Tongue (tissue), 1 donor: ENCODE measurements at regions not wholly inside any gene's neighbourhood (a gene's known extent, or its start where the extent isn't known, plus 50 kb on each side); places are given as distances from the start of the nearest gene placed in this dataset.
"Not testable (repeated sequence)": the region's sequence is repeated elsewhere in the genome, so short reads cannot be mapped to it uniquely, and the experiment has no call there.

Source experiments
- DNase-seq: peaks from one replicate; pipeline ENCODE4 v3.0.0-alpha.2; 2015

DNA sequence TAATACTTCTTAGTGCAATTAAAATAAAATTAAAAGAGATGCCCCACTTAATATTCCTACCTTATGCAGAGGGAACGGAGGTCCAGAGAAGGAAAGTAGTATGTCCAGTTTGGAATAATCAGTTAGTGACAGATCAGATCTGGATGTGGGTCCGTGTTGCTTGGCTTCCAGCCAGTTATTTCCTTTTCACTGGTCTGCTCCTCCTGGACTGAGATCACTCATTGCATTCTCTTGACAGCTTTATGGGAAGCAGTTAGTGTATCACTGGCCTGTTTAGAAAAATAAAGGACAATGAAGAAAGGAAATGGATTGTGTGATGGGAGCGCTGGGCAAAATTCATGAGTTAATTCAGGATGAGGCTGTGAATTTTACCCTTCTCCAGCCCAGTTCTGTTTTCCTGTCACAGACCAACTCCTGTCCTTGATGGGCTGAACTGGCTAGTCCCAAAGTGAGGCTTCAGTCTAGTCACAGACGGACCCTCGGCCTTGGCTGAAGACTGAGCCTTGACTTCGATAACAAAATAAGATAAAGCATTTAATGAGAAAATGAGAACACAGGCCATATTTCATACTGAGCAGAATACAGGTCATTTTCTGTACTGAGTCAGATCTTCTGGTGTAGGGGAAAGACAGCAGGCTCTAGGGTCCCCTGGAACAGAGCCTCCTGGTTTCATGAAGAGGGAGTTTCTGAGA is 85.2 kb upstream of the TRABD2B start:
- no peak for DNase-seq

DNA sequence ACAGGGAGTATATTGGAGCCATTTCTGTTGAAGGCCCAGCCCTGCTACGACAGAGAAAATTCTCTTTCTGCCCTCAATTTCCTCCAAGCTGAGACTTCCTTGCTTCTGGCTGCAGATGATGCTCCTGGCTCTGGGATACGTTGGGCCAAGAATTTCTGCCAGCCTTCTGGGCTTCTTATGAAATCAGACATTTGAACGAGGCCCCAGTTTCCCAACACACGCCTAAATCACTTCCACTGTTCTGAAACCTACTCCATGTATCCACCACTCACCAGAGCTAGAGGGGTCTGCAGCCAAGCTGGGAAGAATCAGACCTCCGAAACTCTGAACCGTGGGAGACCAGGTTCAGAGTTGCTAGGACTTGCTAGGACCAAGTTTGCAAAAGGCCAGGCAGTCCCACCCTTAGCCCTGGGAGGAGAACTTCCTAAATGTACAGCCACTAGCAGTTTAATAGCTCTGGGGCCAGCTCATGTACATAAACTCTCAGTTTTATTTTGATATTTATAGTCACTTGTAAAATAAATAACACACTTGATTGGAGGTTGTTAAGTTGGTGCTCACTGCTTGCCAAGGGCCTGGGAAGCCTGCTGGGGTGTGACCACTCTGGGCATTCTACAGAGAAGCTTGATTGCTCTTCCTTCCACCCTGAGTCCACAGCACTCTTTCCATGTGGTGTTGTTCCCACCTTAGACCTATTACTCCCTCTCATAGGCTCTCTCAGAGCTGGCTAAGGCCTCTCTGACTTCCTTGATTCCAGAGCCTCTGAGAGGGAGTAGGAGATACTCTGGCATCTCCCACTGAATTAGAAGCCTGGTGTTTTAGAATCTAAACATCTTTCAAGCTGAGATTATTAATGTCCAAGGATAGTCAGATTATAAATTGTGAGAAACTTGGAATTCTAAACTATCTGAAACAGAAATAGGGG is 83.4 kb upstream of the TRABD2B start:
- DNase-seq: no peak

DNA sequence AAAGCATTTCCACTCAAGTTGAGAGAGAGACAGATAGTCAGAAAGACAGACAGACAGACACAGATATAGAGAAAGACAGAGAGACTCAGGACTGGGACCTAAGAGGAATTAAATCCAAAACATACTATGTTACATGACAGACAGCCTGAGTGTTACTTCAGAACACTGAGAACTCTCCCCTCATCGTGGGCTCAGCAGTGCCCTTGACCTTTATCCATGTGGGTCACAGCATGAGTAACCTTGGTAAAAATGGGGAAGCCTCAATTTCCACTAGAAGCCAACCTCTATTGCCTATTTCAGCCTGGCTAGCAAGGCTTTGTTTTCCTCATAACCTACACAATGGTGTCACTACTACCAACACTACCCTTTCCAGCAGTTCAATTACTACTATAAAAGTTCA is 81.9 kb upstream of the TRABD2B start:
- no peak for DNase-seq

DNA sequence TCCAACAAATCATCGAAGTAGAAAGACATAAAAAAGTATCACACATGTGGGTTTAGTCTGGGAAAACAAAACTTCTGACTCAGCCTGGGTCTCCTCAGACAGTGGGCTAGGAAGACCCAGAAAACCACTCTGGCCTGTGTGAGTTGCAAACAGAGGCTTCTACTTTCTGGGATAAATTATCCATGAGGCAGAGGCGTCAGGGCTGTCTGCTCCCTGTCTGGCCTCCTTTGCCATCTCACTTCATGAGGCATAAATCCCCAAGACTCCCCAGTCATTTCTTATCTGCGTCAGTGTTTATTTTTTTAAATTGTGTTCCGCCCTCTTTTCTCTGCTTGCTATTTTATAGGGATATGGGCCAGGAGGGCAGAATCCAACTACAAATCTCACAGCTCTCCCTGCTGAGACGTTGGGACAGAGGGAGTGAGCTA is 80.6 kb upstream of the TRABD2B start:
- DNase-seq: no peak

DNA sequence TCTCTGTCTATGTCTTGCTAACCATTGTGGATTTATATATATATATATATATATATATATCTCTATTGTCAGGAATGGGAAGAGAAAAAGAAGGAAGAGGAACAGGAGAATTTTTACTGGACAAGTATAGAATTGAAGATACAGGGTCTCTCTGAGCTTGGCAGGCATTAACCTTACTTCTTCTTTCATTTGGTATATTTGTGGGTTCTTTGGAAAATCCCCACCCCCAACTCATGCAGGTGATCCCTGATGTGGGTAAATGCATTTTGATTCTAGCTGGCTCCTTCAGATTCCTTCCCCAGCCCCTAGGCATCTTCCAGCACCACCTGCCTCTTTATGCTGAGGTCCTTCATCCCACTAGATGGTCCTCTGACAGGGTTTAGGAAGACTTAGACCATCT is 78.8 kb upstream of the TRABD2B start:
- no peak for DNase-seq

DNA sequence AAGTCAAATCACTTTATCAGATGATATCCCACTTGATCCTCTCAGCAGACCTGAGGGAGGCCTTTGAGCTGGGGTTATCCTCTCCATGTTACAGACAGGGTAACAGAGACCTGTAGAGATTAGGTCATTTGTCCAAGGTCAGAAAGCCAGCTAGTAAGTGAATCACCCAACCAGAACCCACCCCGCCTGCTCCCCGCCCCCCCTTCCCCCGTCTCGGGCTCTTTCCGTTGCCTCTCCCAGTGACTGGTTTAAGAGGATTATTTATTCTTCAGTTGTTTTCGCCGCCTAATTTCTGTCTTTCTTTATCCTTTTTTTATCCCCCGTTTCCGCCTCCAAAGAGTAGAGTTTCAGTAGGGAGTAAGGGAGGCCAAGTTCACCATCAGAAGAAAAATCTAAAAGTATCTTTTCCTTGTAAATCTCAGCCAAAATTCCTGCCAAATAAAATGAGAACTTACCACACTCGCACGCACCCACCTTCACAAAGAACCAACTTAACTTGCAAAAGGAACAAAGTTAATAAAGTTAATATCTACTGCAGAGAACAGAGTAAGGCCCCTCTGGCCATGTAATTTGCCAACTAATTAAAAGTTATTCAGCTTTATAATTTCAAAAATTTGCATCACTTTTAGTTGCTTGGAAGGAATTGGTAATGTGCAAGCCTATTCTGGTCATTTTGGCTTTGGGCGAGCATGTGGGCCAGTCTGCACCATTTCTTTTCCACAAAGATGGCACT is 76.8 kb upstream of the TRABD2B start:
- no peak for DNase-seq

DNA sequence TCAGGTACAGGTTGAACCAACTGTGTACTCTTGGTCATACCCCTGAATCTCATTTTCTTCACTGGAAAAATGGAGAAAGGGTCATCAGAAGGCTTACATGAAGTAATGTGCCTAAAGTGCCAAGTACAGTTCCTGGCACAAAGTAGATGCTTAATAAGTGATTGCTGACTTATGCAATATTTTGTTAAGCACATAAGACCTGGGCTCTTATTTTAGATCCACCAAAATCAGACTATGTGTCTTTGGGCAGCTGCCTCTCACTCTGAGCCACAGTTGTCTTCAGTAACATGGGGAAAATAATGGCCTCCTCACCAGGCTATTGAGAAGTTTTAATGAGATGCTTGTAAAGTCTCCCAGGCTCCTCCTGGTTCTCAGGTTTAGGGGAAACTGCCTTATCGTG is 74.3 kb upstream of the TRABD2B start:
- no peak for DNase-seq

DNA sequence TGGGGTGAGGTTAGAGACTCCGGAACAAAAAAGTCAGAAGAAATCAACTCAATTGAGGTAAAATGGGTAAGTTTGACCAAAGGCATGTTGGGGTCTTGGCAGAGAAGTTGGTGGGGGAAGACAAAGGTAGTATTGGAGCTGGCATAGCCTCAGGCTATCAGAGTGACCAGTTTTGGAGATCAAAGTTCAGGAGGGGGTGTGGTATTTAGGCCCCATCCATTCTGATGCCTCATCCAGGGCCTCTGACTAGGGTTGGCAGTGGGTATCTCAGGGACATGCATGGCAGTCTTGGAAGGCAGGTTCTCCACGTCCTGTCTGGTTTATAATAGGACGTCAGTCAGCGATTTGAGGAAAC is 73.2 kb upstream of the TRABD2B start:
- DNase-seq: no peak

DNA sequence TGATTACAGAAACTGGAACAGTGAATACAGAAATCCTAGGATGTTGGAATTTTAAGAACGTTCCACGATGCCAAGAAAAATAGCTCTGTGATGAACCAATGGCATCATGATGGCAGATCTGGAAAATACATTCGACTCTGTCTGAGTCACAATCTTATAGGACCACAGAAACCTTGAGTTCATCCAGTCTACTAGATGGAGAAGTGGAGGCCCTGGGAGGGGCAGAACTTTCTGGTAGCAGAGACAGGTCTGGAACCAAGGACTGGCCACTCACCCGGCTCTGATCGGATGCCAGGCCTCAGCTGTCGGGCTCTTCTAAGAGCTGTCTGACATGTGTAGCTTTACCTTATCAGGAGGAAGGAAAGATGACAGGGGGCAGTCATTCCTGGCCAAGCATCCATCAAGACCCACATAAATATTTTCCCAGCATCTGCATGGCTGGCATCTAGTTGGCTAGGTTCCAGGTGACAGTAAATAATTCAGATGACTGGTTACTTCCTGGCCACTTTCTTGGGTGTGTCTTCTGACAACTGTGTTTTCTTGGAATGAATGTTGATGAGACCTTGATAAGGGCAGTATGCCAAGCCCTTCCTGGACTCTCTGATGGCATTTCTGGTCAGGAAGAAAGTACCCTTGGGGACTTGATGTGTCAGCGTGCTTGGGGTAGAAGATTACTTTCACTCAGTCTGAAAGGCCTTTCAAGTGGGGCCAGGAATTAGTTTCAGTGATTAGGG is 72.6 kb upstream of the TRABD2B start:
- DNase-seq: no peak

DNA sequence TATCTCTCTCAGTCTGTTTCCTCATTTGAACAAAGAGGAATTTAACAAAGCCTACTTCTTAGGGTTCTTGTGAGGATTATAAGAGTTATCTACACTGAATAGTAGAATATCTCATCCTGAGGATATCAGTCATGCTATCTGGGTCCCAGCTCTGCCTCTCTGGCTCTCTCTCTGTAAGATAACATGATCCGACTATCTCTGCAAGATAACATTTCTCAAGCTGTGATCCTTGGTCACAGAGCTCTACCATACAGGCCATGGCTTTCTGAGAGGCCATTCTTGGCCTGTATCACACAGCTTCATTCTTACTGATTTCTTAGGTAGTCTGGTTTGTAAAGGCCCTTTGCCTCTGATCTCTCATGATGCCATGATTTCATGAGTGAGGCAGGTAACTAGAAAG is 71.0 kb upstream of the TRABD2B start:
- no peak for DNase-seq

DNA sequence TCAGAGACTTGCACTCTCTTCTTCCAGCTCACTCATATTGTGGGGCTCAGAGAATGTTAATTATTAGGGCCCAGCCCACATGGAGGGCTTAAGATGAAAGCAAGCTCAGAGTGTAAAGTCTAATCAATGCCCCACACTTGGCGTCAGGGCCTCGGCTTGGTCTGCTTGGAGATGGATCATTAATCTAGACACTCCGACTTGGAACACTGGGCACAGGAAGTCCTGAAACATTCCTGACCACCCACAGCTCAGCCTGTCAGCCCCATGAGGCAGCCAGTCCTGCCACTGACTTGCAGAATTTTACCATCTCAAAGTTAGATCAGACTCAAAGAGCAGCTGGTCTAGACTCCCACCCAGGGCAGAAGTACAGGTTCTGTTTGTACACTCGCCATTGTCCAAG is 69.8 kb upstream of the TRABD2B start:
- no peak for DNase-seq

DNA sequence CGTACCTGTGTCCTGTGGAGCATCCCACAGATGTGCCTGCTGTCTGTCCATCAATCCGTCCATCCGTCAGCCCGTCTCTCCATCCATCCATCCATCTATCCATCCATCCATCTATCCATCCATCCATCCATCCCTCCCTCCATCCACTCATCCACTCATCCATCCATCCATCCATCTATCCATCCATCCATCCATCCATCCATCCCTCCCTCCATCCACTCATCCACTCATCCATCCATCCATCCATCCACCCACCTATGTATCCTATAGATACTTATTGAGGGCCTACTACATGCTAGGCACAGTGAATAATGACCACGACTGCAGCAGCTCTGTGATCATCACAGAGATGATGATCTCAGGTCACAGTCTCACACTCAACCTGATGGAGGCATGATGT is 67.5 kb upstream of the TRABD2B start:
- not testable (repeated sequence) for DNase-seq

DNA sequence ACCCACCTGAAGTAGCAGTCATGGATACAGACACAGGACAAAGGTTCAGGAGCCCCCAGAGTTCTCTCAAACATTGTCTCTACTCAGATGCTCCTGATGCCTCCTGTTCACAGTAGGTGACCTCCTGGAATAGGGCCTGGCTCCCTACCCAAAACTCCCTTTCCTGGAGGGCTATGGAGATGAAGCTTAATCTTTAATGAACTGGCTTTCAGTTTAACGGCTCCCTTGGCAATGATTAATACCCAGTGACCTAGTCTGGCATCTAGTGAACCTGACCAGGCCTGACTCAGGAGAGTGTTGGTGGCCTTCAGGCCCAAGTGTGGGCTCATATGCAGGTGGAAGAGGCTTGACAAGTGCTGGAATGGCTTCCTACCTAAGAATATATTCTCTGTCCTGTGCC is 65.2 kb upstream of the TRABD2B start:
- DNase-seq: no peak

DNA sequence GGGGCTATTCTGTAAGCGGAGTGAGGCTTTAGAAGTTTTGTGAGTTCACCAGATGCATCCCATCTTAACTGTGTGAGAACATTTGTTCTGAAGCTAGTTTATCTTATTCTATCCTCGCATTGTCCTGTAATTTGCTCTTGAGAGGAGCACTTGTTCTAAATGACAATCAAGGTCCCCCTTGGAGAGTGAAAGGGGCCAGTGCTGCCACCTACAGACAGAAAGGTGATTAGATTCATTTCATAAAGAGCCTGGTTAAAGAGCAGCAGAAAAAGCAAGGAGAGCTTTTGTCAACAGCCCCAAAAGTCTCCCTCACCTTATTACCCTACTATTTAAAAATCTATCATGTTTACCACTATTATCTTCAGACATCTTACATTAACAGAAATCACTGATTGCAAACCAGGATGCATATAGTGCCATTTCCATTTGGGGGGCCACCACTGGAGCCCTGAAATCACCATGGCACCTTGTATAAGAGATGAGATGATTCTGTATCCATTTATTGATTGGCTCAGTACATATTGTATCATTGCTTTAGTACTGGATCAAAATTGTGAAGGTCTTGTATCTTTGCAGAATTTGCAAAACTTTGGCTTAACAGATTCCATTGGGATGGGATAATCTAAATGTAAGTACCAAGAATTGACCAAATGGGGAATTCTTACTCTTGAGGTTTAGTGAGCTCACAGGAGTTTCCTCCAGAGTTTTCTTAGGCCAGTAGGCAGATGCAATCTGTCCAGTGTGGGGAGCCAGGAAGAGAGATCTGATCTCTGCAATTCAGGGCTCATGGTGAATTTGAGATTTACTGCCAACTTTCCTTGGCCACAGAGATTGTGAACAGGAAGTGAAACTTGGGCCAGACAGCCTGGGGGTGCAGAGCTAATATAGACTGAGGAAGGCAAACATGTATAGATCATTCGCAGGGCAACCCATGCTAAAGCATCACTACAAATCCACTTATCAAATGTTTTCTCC is 64.3 kb upstream of the TRABD2B start:
- peak; percentile 91 for DNase-seq

DNA sequence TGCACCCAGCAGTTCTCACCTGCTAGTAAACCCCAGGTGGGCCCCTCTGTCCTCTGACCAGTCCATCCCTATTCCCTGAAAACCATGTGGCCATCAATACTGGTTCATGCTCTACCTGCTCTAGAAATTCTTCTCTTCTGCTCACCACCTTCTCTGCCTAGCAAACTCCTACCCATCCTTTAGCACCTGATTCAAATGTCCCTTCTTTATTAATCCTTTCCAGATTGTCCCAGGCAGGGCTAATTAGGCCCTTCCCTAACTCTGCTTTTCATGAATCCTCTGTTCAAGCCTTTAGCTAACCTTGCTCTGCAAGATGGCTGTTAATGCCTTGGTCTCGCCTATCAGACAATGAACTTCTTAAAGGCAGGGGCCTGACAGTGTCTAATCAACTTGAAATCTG is 62.1 kb upstream of the TRABD2B start:
- DNase-seq: no peak

DNA sequence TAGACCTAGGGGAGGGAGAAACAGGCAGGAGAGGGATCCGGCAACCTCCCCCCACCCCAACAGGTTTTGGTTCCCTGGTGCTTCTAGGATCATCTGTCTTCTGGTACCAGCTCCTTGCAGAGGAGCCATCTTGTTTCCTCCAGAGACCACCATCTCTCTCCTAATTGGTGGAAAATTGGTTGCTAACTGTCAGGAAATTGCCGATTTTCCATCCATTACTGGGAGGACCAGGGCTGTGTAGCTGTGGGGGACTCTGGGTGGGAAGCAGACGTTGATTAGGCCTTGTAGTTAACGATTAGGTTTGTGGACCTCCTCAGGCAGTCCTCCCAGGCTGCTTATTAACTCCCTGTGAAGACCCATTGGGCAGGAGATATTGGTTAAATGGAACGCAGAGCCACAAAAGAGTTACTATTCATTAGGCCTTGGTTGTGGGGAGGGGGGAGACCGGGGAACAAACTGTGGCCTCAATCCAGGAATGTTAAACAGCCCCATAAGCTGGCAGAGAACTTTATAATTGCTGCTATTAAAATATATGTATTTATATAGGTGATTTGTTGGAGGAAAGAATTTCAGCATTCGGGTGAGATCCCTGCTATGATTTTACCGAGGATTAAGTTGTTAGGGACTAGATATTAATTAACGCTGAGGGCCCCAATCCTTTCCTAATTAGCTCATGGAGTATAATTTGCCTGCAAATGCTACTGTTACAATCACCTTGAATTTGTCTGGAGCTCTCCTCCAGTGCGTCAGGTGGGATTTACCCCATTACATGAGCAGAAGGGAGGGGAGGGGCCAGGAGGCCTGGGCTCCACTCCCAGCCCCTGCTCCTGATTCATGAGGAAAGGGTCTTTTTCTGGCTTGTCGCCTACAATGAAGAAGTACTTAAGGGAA is 61.2 kb upstream of the TRABD2B start:
- no peak for DNase-seq

DNA sequence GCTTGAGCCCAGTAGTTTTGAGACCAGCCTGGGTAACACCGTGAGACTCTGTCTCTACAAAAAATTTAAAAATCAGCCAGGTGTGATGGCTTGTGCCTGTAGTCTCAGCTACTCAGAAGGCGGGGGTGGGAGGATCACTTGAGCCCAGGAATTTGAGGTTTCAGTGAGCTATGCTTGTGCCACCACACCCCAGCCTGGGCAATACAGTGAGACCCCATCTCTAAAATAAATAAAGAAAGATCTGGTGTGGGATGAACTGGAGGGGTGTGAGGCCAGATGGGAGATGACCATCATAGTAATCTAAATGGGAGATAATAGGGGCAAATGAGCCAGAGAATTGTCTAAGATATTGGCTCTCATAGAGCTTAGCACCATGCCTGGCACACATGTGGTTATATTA is 60.1 kb upstream of the TRABD2B start:
- no peak for DNase-seq

DNA sequence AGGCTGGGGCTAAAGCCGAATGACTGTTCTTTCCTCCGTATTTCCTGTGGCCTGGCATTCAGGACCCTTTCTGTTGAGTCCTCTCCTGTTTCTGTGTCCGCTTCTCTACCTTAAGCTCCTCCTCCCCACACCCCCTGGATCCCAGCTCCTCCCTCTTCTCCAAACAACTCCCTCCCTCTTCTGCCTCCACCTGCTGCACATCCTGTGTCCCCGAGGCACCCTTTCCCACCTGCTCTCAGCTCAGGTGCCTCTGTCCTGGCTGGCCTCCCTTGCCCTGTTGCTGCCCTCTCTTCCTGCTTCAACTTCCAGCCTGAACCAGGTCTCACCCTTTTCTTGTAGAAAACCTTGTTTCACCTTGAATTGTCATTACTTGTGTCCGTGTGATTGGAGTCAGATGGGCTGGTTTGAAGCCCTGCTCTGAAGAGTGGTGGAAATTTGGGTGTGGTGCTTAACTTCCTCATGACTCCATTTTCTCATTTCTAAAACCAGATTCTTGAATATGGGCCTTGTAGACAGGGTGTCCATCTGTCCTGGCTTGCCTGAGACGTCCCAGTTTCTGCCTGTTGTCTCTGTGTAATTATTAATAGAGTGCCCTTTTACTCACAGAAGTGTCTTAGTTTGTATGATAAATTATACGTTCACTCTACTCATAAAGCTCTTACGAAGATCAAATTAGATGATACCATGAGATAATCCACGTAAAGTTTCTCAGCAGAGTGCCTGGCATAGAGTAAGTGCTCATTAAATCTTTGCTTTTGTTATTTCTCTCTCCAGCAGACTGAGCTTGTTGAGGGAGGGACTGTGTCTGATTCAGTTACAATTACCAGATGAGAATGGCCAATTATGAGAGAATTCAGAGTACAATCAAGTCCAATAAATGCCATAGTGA is 58.9 kb upstream of the TRABD2B start:
- no peak for DNase-seq

DNA sequence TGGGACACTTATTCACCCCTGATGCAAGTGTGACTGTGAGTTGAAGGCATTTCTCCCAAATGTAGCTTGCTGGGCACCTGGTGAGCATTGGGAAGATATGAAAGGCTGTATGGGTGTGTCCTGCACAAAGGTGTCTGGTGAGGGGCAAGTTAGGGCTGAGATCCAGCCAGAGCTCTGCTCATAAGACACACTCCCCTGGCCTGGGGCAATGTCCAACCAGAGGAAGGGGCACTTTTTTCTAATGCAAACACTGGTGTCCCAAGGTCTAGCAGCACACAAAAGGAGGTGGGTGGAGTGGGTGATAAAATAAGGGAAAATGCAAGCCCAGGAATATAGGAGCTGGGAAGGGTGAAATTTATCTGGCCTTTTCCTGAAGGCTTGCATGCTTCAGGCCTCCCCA is 57.0 kb upstream of the TRABD2B start:
- DNase-seq: no peak
